Subcutaneous abdominal adipose tissue (tissue), 5 donors: ENCODE measurements at regions not wholly inside any gene's neighbourhood (a gene's known extent, or its start where the extent isn't known, plus 50 kb on each side); places are given as distances from the start of the nearest gene placed in this dataset.

ENCODE experiments used
- H3K27ac ChIP-seq: one replicate; pipeline ENCODE4 v1.7.0; 2013; ENCODE audit warnings: low read depth, mild to moderate bottlenecking, inconsistent platforms, low read length, moderate library complexity
- H3K27me3 ChIP-seq, 5 donors: one replicate each; pipeline ENCODE4 v1.7.0; 2013; ENCODE audit warnings: low read length in 5 of 5, inconsistent platforms in 1 of 5; ENCODE audit not compliant: control insufficient read depth in 5 of 5, insufficient read depth in 4 of 5
- H3K36me3 ChIP-seq, 5 donors: one replicate each; pipeline ENCODE4 v1.7.0; 2013; ENCODE audit warnings: low read length in 5 of 5; ENCODE audit not compliant: control insufficient read depth in 5 of 5, insufficient read depth in 5 of 5
- H3K4me1 ChIP-seq, 5 donors: one replicate each; pipeline ENCODE4 v1.7.0; 2013; ENCODE audit warnings: low read length in 5 of 5, mild to moderate bottlenecking in 3 of 5, moderate library complexity in 1 of 5; ENCODE audit not compliant: control insufficient read depth in 5 of 5, insufficient read depth in 5 of 5
- H3K4me3 ChIP-seq, 5 donors: one replicate each; pipeline ENCODE4 v1.7.0; 2013; ENCODE audit warnings: low read length in 5 of 5, low read depth in 1 of 5
- H3K9ac ChIP-seq, 5 donors: one replicate each; pipeline ENCODE4 v1.7.0; 2013; ENCODE audit warnings: low read length in 5 of 5, mild to moderate bottlenecking in 4 of 5, moderate library complexity in 3 of 5
- H3K9me3 ChIP-seq, 5 donors: one replicate each; pipeline ENCODE4 v1.7.0; 2013; ENCODE audit warnings: low read length in 5 of 5; ENCODE audit not compliant: control insufficient read depth in 5 of 5
- donor health status: healthy.
- donor health status: healthy.
- donor health status: healthy.
- donor health status: healthy.
- donor health status: healthy.

- no peaks in the 10 kb centered on the region for H3K4me1 ChIP-seq
- H3K4me3 ChIP-seq = no peak overlapping the region
- peaks cover 0 to 3% (median 0%) of the 10 kb centered on the region in 5 donors for H3K9me3 ChIP-seq
- H3K9ac ChIP-seq = no peak overlapping the region
- no peaks in the 10 kb centered on the region for H3K27me3 ChIP-seq
- no peak overlapping the region for H3K27ac ChIP-seq
- H3K36me3 ChIP-seq = no peaks in the 10 kb centered on the region
Measured at GRCh38 chr5:44891116-44891515, 82.4 kb downstream of the MRPS30 start.

DNA sequence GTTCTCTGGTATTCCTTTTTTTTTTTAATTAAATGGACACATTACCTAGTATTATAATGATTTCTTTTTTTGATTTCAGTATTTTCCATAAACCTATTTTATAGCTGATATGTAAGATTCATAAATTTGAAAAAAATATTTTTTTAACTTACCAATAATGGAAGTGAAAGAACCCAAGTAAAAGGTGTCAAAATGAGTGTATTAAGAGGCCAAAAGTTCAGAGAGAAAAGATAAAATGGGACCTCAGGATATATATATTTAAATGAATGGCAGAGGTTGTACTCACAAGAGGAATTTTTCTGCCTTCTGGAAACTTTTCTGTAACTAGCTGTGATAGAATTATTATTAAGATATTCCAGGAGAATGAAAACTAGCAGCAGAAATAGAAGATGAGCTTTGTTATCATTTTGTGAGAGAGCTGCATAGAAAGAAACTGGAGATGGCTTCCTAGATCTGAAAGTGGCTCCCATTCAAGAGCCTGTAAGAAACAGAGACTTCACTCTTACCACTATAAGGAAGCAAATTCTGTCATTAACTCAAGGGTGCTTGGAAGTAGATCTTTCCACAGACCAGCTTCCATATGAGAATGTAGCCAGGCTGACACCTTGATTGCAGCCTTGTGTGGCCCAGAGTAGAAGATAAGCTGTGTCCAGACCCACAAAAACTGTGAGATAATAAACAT, 91.7 kb downstream of the MRPS30 start:
- Histone ChIP-seq H3K4me3 (no peak overlapping the region), H3K4me1 (no peaks in the 10 kb centered on the region), H3K9ac (no peak overlapping the region), H3K27me3 (no peaks in the 10 kb centered on the region), H3K27ac (no peak overlapping the region), H3K9me3 (no peaks in the 10 kb centered on the region), H3K36me3 (no peaks in the 10 kb centered on the region)

- no peak overlapping the region for H3K4me3 ChIP-seq
- H3K27me3 ChIP-seq = no peaks in the 10 kb centered on the region
- no peaks in the 10 kb centered on the region for H3K36me3 ChIP-seq
- H3K27ac ChIP-seq = no peak overlapping the region
- no peak overlapping the region for H3K9ac ChIP-seq
- no peaks in the 10 kb centered on the region for H3K9me3 ChIP-seq
- H3K4me1 ChIP-seq = no peaks in the 10 kb centered on the region
Measured at GRCh38 chr5:44907396-44907795, 98.6 kb downstream of the MRPS30 start.

- no peak overlapping the region for H3K27ac ChIP-seq
- H3K9ac ChIP-seq = no peak overlapping the region
- H3K9me3 ChIP-seq = no peaks in the 10 kb centered on the region
- no peaks in the 10 kb centered on the region for H3K27me3 ChIP-seq
- no peaks in the 10 kb centered on the region for H3K4me1 ChIP-seq
- H3K4me3 ChIP-seq = no peak overlapping the region
- H3K36me3 ChIP-seq = no peaks in the 10 kb centered on the region
Measured at GRCh38 chr5:44909004-44909403, 100.3 kb downstream of the MRPS30 start.

GRCh38 chr5:44911501-44911900, 102.8 kb downstream of the MRPS30 start:
- Histone ChIP-seq H3K9ac (no peak overlapping the region), H3K9me3 (no peaks in the 10 kb centered on the region), H3K27me3 (no peaks in the 10 kb centered on the region), H3K36me3 (no peaks in the 10 kb centered on the region), H3K4me1 (no peaks in the 10 kb centered on the region), H3K4me3 (no peak overlapping the region), H3K27ac (no peak overlapping the region)

- no peak overlapping the region for H3K4me3 ChIP-seq
- no peaks in the 10 kb centered on the region for H3K36me3 ChIP-seq
- H3K27me3 ChIP-seq = no peaks in the 10 kb centered on the region
- no peak overlapping the region for H3K27ac ChIP-seq
- H3K9me3 ChIP-seq = no peaks in the 10 kb centered on the region
- H3K4me1 ChIP-seq = peaks cover 0 to 2% (median 0%) of the 10 kb centered on the region in 5 donors
- H3K9ac ChIP-seq = no peak overlapping the region
Measured at GRCh38 chr5:44914221-44914620, 105.5 kb downstream of the MRPS30 start.

DNA sequence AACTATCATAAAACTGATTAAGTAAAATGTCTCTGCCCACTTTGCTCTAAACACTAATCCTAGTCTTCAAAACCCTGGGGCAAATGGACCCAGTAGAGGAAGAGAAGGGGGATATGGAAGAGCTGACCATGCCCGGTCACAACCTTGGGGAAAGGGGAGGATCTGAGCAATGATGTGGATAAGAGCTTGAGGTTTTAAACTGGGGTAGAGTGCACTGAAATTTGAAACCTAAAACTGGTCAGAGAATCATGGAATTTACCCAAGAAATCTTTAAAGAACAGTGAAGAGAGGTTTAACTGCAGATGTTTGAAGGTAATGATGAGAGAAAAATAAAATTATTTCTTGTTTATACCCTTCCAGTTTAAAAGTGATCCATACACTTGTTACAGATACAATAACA, 110.8 kb downstream of the MRPS30 start:
- Histone ChIP-seq H3K9ac (no peak overlapping the region), H3K27me3 (no peaks in the 10 kb centered on the region), H3K4me1 (peaks cover 0 to 8% (median 0%) of the 10 kb centered on the region in 5 donors), H3K36me3 (no peaks in the 10 kb centered on the region), H3K4me3 (no peak overlapping the region), H3K9me3 (peaks cover 0 to 5% (median 2%) of the 10 kb centered on the region in 5 donors), H3K27ac (no peak overlapping the region)

- H3K4me3 ChIP-seq = no peak overlapping the region
- H3K4me1 ChIP-seq = no peaks in the 10 kb centered on the region
- no peaks in the 10 kb centered on the region for H3K27me3 ChIP-seq
- H3K36me3 ChIP-seq = no peaks in the 10 kb centered on the region
- no peak overlapping the region for H3K27ac ChIP-seq
- no peak overlapping the region for H3K9ac ChIP-seq
- peaks cover 0 to 5% (median 2%) of the 10 kb centered on the region in 5 donors for H3K9me3 ChIP-seq
Measured at GRCh38 chr5:44927115-44927733, 118.5 kb downstream of the MRPS30 start.

- Histone ChIP-seq H3K27ac (no peak overlapping the region), H3K27me3 (no peaks in the 10 kb centered on the region), H3K4me3 (no peak overlapping the region), H3K4me1 (no peaks in the 10 kb centered on the region), H3K9ac (no peak overlapping the region), H3K36me3 (no peaks in the 10 kb centered on the region), H3K9me3 (peaks cover 0 to 4% (median 0%) of the 10 kb centered on the region in 5 donors)
Measured at GRCh38 chr5:44932922-44933585, 124.3 kb downstream of the MRPS30 start.

- no peak overlapping the region for H3K27ac ChIP-seq
- H3K27me3 ChIP-seq = no peaks in the 10 kb centered on the region
- H3K9ac ChIP-seq = no peak overlapping the region
- H3K4me1 ChIP-seq = no peaks in the 10 kb centered on the region
- H3K36me3 ChIP-seq = no peaks in the 10 kb centered on the region
- no peak overlapping the region for H3K4me3 ChIP-seq
- H3K9me3 ChIP-seq = peaks cover 0 to 4% (median 0%) of the 10 kb centered on the region in 5 donors
Measured at GRCh38 chr5:44933686-44934085, 124.9 kb downstream of the MRPS30 start.
